ENCODE measurements at regions not wholly inside any gene's neighbourhood (a gene's known extent, or its start where the extent isn't known, plus 50 kb on each side); places are given as distances from the start of the nearest gene placed in this dataset.

GRCh38 chr7:47664650-47665195, 82.8 kb upstream of the TNS3 start:
- Histone ChIP-seq H3K4me3 (ENCODE audit: extremely low read depth in 1 of 4, insufficient read depth in 2 of 4, low read depth in 3 of 4, low read length in 4 of 4) (no peak overlapping the region), H3K14ac (ENCODE audit: insufficient read length) (no peak overlapping the region), H3K36me3 (ENCODE audit: control insufficient read depth in 2 of 4, insufficient read depth in 4 of 4, low read length in 3 of 4) (no peaks in the 10 kb centered on the region), H3K4me2 (ENCODE audit: insufficient read depth in 1 of 2, low read depth in 2 of 2, low read length in 2 of 2) (no peak overlapping the region), H2BK12ac (ENCODE audit: low read depth, low read length) (no peak overlapping the region), H3K4ac (replicated peaks; ENCODE audit: insufficient read length, low read depth, low read length) (no peak overlapping the region), H3K23ac (ENCODE audit: insufficient read length) (no peak overlapping the region), H2BK20ac (ENCODE audit: low read length) (no peak overlapping the region), H2BK15ac (ENCODE audit: low read length) (no peak overlapping the region), H3K4me1 (replicated peaks in 1 of 4; ENCODE audit: control insufficient read depth in 3 of 4, insufficient read depth in 4 of 4, low read length in 3 of 4) (peaks cover 0 to 4% (median 0%) of the 10 kb centered on the region in 4 experiments; a peak in 1 of 7 replicates), H2AFZ (ENCODE audit: low read length) (no peak overlapping the region), H2BK5ac (ENCODE audit: low read depth, low read length) (no peak overlapping the region), H3K23me2 (ENCODE audit: low read depth, low read length) (no peaks in the 10 kb centered on the region), H4K5ac (ENCODE audit: insufficient read length, low read depth, low read length) (no peak overlapping the region), H4K20me1 (replicated peaks in 1 of 2; ENCODE audit: control insufficient read depth in 1 of 2, insufficient read depth in 2 of 2, low read length in 2 of 2) (no peaks in the 10 kb centered on the region), H3K79me1 (ENCODE audit: low read depth, low read length) (no peaks in the 10 kb centered on the region), H3K9ac (replicated peaks in 1 of 4; ENCODE audit: extremely low read depth in 1 of 4, low read depth in 3 of 4, low read length in 3 of 4) (no peak overlapping the region), H3K9me3 (ENCODE audit: insufficient read depth in 2 of 2, low read depth in 1 of 2, low read length in 1 of 2) (no peaks in the 10 kb centered on the region), H3K18ac (ENCODE audit: extremely low read depth, low read length) (no peak overlapping the region), H2AK5ac (ENCODE audit: low read depth, low read length) (no peak overlapping the region), H3K79me2 (ENCODE audit: control insufficient read depth in 1 of 2, insufficient read depth in 2 of 2, low read length in 2 of 2) (no peaks in the 10 kb centered on the region), H3K27me3 (replicated peaks in 1 of 4; ENCODE audit: control insufficient read depth in 3 of 4, extremely low read depth in 1 of 4, insufficient read depth in 3 of 4, low read length in 3 of 4) (no peaks in the 10 kb centered on the region), H2BK120ac (replicated peaks; ENCODE audit: low read depth, low read length) (no peak overlapping the region), H3K56ac (replicated peaks; ENCODE audit: insufficient read length, low read depth, low read length) (no peak overlapping the region), H4K91ac (replicated peaks; ENCODE audit: insufficient read length, low read length) (no peak overlapping the region), H3K27ac (ENCODE audit: low read depth, low read length) (no peak overlapping the region), H4K8ac (ENCODE audit: extremely low read depth, insufficient read depth, low read length) (no peak overlapping the region)
- WGBS, 2 experiments (ENCODE audit: extremely low coverage in 1 of 2, insufficient coverage in 1 of 2, insufficient read length in 1 of 2, insufficient replicate concordance in 2 of 2, low coverage in 1 of 2, low lambda C conversion rate in 2 of 2, missing lambda C conversion rate in 1 of 2), result 94% methylated on average over 4 of the region's 7 CpGs; no CpG with 5 or more reads in 1 of the 2 experiments
- POLR2A ChIA-PET (ENCODE audit: partially characterized antibody), result interaction anchor here (0.7 kb wide), 1 partner anchor 1373 kb away, joined by 3 read pairs; no protein-coding TSS in a partner anchor
- TF ChIP-seq POU5F1 (IDR thresholded peaks at IDR 0.05; ENCODE audit: low read depth, low read length), result no peak
- CTCF ChIA-PET (ENCODE audit: partially characterized antibody), result interaction anchor here (0.9 kb wide), 1 partner anchor 398 kb away, joined by 4 read pairs; no protein-coding TSS in a partner anchor
- no peak for FAIRE-seq
- DNase-seq (ENCODE audit: low read depth in 1 of 2, low spot score in 2 of 2), result no peak
